ENCODE measurements at regions not wholly inside any gene's neighbourhood (a gene's known extent, or its start where the extent isn't known, plus 50 kb on each side); places are given as distances from the start of the nearest gene placed in this dataset.

- Histone ChIP-seq H3K4me1 (ENCODE audit: insufficient read depth) (no peaks in the 10 kb centered on the region), H3K9me3 (no peaks in the 10 kb centered on the region), H3K27me3 (no peaks in the 10 kb centered on the region), H3K27ac (no peak overlapping the region), H3K4me3 (no peak overlapping the region), H3K36me3 (no peaks in the 10 kb centered on the region)
- TF ChIP-seq POLR2A (IDR thresholded peaks at IDR 0.05) (no peak), EP300 (IDR thresholded peaks at IDR 0.05) (no peak), CTCF (IDR thresholded peaks at IDR 0.05) (no peak)
- no peak for DNase-seq
- intact Hi-C loops (cut with DNase I): no loop called here
Measured at GRCh38 chr6:156450421-156450820, 326.8 kb upstream of the ARID1B start.

- Histone ChIP-seq H3K27me3 (no peaks in the 10 kb centered on the region), H3K9me3 (no peaks in the 10 kb centered on the region), H3K4me1 (ENCODE audit: insufficient read depth) (no peaks in the 10 kb centered on the region), H3K36me3 (no peaks in the 10 kb centered on the region), H3K4me3 (no peak overlapping the region), H3K27ac (no peak overlapping the region)
- intact Hi-C loops (cut with DNase I): no loop called here
- 83 to 88% (median 87%) methylated on average over 3 of the region's 3 CpGs for whole genome bisulfite sequencing, 3 donors
- TF ChIP-seq CTCF (IDR thresholded peaks at IDR 0.05): no peak
- TF ChIP-seq POLR2A (IDR thresholded peaks at IDR 0.05): no peak
- TF ChIP-seq EP300 (IDR thresholded peaks at IDR 0.05): no peak
- no peak for DNase-seq
Measured at GRCh38 chr6:156449569-156449968, 327.6 kb upstream of the ARID1B start.

GRCh38 chr6:156449128-156449527, 328.1 kb upstream of the ARID1B start:
- H3K36me3 ChIP-seq: no peaks in the 10 kb centered on the region
- TF ChIP-seq CTCF (IDR thresholded peaks at IDR 0.05): no peak
- TF ChIP-seq POLR2A (IDR thresholded peaks at IDR 0.05): no peak
- TF ChIP-seq EP300 (IDR thresholded peaks at IDR 0.05): no peak
- 73 to 82% (median 76%) methylated on average over 4 of the region's 4 CpGs for WGBS, 3 donors
- H3K27me3 ChIP-seq: no peaks in the 10 kb centered on the region
- H3K4me1 ChIP-seq (ENCODE audit: insufficient read depth): no peaks in the 10 kb centered on the region
- no peaks in the 10 kb centered on the region for H3K9me3 ChIP-seq
- no peak overlapping the region for H3K4me3 ChIP-seq
- intact Hi-C loops (cut with DNase I): no loop called here
- DNase-seq: no peak
- no peak overlapping the region for H3K27ac ChIP-seq

GRCh38 chr6:156448579-156448978, 328.6 kb upstream of the ARID1B start:
- Histone ChIP-seq H3K27me3 (no peaks in the 10 kb centered on the region), H3K36me3 (no peaks in the 10 kb centered on the region), H3K4me3 (no peak overlapping the region), H3K27ac (no peak overlapping the region), H3K9me3 (no peaks in the 10 kb centered on the region), H3K4me1 (ENCODE audit: insufficient read depth) (no peaks in the 10 kb centered on the region)
- no peak for TF ChIP-seq POLR2A (IDR thresholded peaks at IDR 0.05)
- TF ChIP-seq EP300 (IDR thresholded peaks at IDR 0.05): no peak
- TF ChIP-seq CTCF (IDR thresholded peaks at IDR 0.05): no peak
- DNase-seq: no peak
- intact Hi-C loops (cut with DNase I): no loop called here
- WGBS, 3 donors: 91% methylated on average over 1 of the region's 1 CpG

- H3K36me3 ChIP-seq: no peaks in the 10 kb centered on the region
- H3K9me3 ChIP-seq: no peaks in the 10 kb centered on the region
- H3K4me3 ChIP-seq: no peak overlapping the region
- no peak overlapping the region for H3K27ac ChIP-seq
- 83 to 92% (median 84%) methylated on average over 2 of the region's 2 CpGs for WGBS, 3 donors
- TF ChIP-seq EP300 (IDR thresholded peaks at IDR 0.05) (no peak), CTCF (IDR thresholded peaks at IDR 0.05) (no peak), POLR2A (IDR thresholded peaks at IDR 0.05) (no peak)
- no peak for DNase-seq
- intact Hi-C loops (cut with DNase I): no loop called here
- H3K4me1 ChIP-seq (ENCODE audit: insufficient read depth): no peaks in the 10 kb centered on the region
- H3K27me3 ChIP-seq: no peaks in the 10 kb centered on the region
Measured at GRCh38 chr6:156440688-156441087, 336.5 kb upstream of the ARID1B start.
